Heart left ventricle (tissue), 16 donors: ENCODE measurements at regions not wholly inside any gene's neighbourhood (a gene's known extent, or its start where the extent isn't known, plus 50 kb on each side); places are given as distances from the start of the nearest gene placed in this dataset.

Source experiments
- ATAC-seq, 4 donors: fragments of 200-7000 bp; cut with Tn5 transposase; one replicate each; pipeline ENCODE4 v1.9.1; 2020 to 2022; ENCODE audit warnings: moderate library complexity in 4 of 4, mild to moderate bottlenecking in 3 of 4, moderate number of reproducible peaks in 1 of 4
- DNase-seq, 5 donors: peaks; one replicate each; pipeline ENCODE4 v3.0.0-alpha.2; 2020
- H3K27ac ChIP-seq, 12 donors: fragments of 200-600 bp; sonication (generic) in 4 of 12; one replicate each; pipeline versions ENCODE4 v1.5.0 to v1.8.0; 2016 to 2022; ENCODE audit warnings: mild to moderate bottlenecking in 2 of 12
- H3K27me3 ChIP-seq, 9 donors: fragments of 200-600 bp; sonication (generic) in 2 of 9; one replicate each; pipeline versions ENCODE4 v1.5.1 to v1.8.0; 2016 to 2022; ENCODE audit warnings: mild to moderate bottlenecking in 3 of 9
- H3K36me3 ChIP-seq, 9 donors: fragments of 200-600 bp; sonication (generic) in 2 of 9; one replicate each; pipeline versions ENCODE4 v1.5.0 to v1.8.0; 2018 to 2022; ENCODE audit warnings: mild to moderate bottlenecking in 2 of 9
- H3K4me1 ChIP-seq, 12 donors: fragments of 200-600 bp; sonication (generic) in 4 of 12; one replicate each; pipeline versions ENCODE4 v1.5.0 to v1.8.0; 2016 to 2022; ENCODE audit warnings: mild to moderate bottlenecking in 3 of 12
- H3K4me3 ChIP-seq, 12 donors: fragments of 200-600 bp; sonication (generic) in 4 of 12; one replicate each; pipeline versions ENCODE4 v1.5.0 to v1.8.0; 2017 to 2022; ENCODE audit warnings: mild to moderate bottlenecking in 9 of 12, moderate library complexity in 4 of 12
- H3K9me3 ChIP-seq, 12 donors: fragments of 200-600 bp; sonication (generic) in 4 of 12; one replicate each; pipeline versions ENCODE4 v1.5.0 to v1.8.0; 2016 to 2022; ENCODE audit warnings: mild to moderate bottlenecking in 1 of 12
- CTCF ChIP-seq, 12 donors: fragments of 200-600 bp; sonication (generic) in 4 of 12; IDR thresholded peaks; one replicate each; pipeline versions ENCODE4 v1.5.0 to v1.8.0; 2018 to 2022; ENCODE audit warnings: antibody characterized with exemption in 12 of 12, mild to moderate bottlenecking in 5 of 12
- POLR2A ChIP-seq, 2 donors: fragments of 450-650 bp; IDR thresholded peaks; one replicate each; pipeline ENCODE4 v1.6.1; 2017; ENCODE audit warnings: antibody characterized with exemption in 2 of 2, mild to moderate bottlenecking in 2 of 2, moderate library complexity in 2 of 2
- WGBS, 4 donors: extraction: QIAGEN DNeasy Blood & Tissue Kit in 2 of 4; methylation state at CpG; one replicate each; pipeline versions ENCODE4 v1.1.5 to v1.1.7; 2013 to 2018; 5-methylcytosine and 5-hydroxymethylcytosine counted together
- intact Hi-C, 10 donors: fragments of 100-400 bp; cut with DNase I; formaldehyde crosslinking; loops; one replicate each; pipeline versions ENCODE4 v1.11.1 to v1.14.2; 2022
- donor health status: ischemic (EF 13 %, LVEDD 7.1; RV severe dilation, severe dysfunction).
- donor health status: healthy with polysubstance abuse.
- donor health status: DM: no; HTN: yes; CAD: no.
- donor health status: DM: no; HTN: no; CAD: no.
- donor health status: ischemic (EF 25% LVEDD 6.9; RV normal size, moderate dysfunction).
- donor health status: ischemic (EF 25% LVEDD 5.7; RV mildly dilated, moderate dysfunction).
- donor health status: healthy.
- donor health status: DM: yes; HTN: yes; CAD: no.
- donor health status: ischemic (EF 35%, LVEDD 5.7; RV mildly dilated, moderate dysfunction).
- donor health status: nonischemic (EF 11% LVEDD 7.7; RV severe dilation, severe dysfunction).
- donor health status: DM: yes; HTN: yes; CAD: no.
- donor health status: PGD.
- donor health status: ischemic (EF 29% LVEDD 5.4; RV normal size, mild dysfunction).
- donor health status: nonischemic (EF 23%, LVEDD 6.1; RV moderate dilation, normal function).

GRCh38 chr9:99436616-99437015 is 214.5 kb downstream of the SEC61B start:
- H3K4me1 ChIP-seq: peaks cover 0 to 14% (median 0%) of the 10 kb centered on the region in 12 donors
- H3K9me3 ChIP-seq: no peaks in the 10 kb centered on the region
- ATAC-seq (no peak), DNase-seq (no peak)
- intact Hi-C loops: no loop called here
- WGBS, 4 donors: 75 to 85% (median 80%) methylated on average over 5 of the region's 5 CpGs
- no peaks in the 10 kb centered on the region for H3K27me3 ChIP-seq
- TF ChIP-seq POLR2A (IDR thresholded peaks at IDR 0.05): no peak
- no peak for TF ChIP-seq CTCF (IDR thresholded peaks at IDR 0.05)
- no peaks in the 10 kb centered on the region for H3K36me3 ChIP-seq
- no peak overlapping the region for H3K4me3 ChIP-seq
- H3K27ac ChIP-seq: no peak overlapping the region

GRCh38 chr9:99437145-99437544 is 215.1 kb downstream of the SEC61B start:
- H3K4me3 ChIP-seq: no peak overlapping the region
- intact Hi-C loops: no loop called here
- no peak overlapping the region for H3K27ac ChIP-seq
- ATAC-seq: no peak
- TF ChIP-seq CTCF (IDR thresholded peaks at IDR 0.05) (no peak), POLR2A (IDR thresholded peaks at IDR 0.05) (no peak)
- no peaks in the 10 kb centered on the region for H3K9me3 ChIP-seq
- H3K27me3 ChIP-seq: no peaks in the 10 kb centered on the region
- 82 to 93% (median 89%) methylated on average over 3 of the region's 3 CpGs for WGBS, 4 donors
- DNase-seq: no peak
- H3K36me3 ChIP-seq: no peaks in the 10 kb centered on the region
- peaks cover 0 to 14% (median 0%) of the 10 kb centered on the region in 12 donors for H3K4me1 ChIP-seq

DNA sequence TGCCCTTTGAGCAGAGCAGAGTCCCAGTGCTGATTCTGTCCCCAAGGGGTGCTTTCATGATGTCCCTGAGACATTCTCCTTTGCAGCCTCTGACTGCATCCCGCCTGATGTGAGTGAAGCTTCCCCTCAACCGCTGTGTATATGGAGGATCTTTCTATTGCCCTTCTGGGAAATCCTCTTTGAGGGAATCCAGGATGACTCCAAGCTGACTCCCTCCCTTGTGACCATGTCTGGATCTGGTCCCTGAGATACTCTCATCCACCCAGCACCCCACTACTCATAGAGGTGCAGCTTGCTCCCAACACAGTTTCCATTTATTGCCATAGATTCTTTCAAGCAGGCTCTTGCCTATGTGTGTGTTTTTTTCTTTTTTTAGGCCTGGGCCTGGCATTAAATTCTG is 216.5 kb downstream of the SEC61B start:
- TF ChIP-seq CTCF (IDR thresholded peaks at IDR 0.05) (no peak), POLR2A (IDR thresholded peaks at IDR 0.05) (no peak)
- intact Hi-C loops: no loop called here
- H3K9me3 ChIP-seq: no peaks in the 10 kb centered on the region
- H3K4me3 ChIP-seq: no peak overlapping the region
- peaks cover 0 to 7% (median 0%) of the 10 kb centered on the region in 12 donors for H3K4me1 ChIP-seq
- no peaks in the 10 kb centered on the region for H3K27me3 ChIP-seq
- H3K27ac ChIP-seq: no peak overlapping the region
- peak in 1 of 4 donors; percentile 24 for ATAC-seq
- H3K36me3 ChIP-seq: no peaks in the 10 kb centered on the region
- WGBS, 4 donors: 90 to 95% (median 92%) methylated on average over 2 of the region's 2 CpGs
- no peak for DNase-seq

DNA sequence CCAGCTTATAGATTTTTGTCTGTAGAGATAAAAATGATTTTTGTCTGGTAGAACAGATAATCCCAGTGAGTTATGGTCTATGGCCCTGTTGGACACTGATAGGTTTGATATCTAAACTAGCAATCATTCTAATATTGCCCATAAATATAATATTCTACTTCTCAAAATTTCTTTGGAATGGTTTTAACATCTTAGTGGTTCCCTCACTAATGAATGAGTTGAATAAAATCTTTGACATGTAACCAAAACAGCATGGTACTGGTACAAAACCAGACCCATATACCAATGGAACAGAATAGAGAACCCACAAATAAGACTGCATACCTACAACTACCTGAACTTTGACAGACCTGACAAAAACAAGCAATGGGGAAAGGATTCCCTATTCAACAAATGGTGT is 219.7 kb downstream of the SEC61B start:
- TF ChIP-seq POLR2A (IDR thresholded peaks at IDR 0.05) (no peak), CTCF (IDR thresholded peaks at IDR 0.05) (no peak)
- Histone ChIP-seq H3K27ac (no peak overlapping the region), H3K4me3 (no peak overlapping the region), H3K36me3 (no peaks in the 10 kb centered on the region), H3K27me3 (no peaks in the 10 kb centered on the region), H3K4me1 (peaks cover 0 to 21% (median 10%) of the 10 kb centered on the region in 12 donors), H3K9me3 (no peaks in the 10 kb centered on the region)
- ATAC-seq: no peak
- intact Hi-C loops: loop anchor here in 3 of 10 donors (10.0 kb wide), 3 partner anchors 77 to 383 kb away; partner anchors contain the start of gene NR4A3 (in 1 of the 3)
- DNase-seq: no peak
